HepG2 (cell line): ENCODE measurements at regions not wholly inside any gene's neighbourhood (a gene's known extent, or its start where the extent isn't known, plus 50 kb on each side); places are given as distances from the start of the nearest gene placed in this dataset.

Experiments used
- ATAC-seq: fragments of 200-7000 bp; cut with Tn5 transposase; 3 replicates; pipeline ENCODE4 v1.9.1; 2020; ENCODE audit warnings: mild to moderate bottlenecking, moderate library complexity
- BruUV-seq: library from RNA; stranded (reverse); fragments of 400-500 nt; replicated peaks from 2 replicates; lab custom pipeline; 2021; lab: Mats Ljungman, UMichigan
- CTCF ChIA-PET: fragments of 300-600 bp; formaldehyde crosslinking; extraction: SDS; loops from one replicate; lab custom pipeline; 2021; ENCODE audit warnings: low total read pairs, inconsistent platforms, low intra/inter-chr PET ratio; lab: Yijun Ruan, JAX
- POLR2A ChIA-PET: fragments of 350-600 bp; sonication (Branson Sonifier 250); formaldehyde crosslinking; loops from one replicate; lab custom pipeline; 2020; ENCODE audit warnings: antibody characterized with exemption, inconsistent platforms; lab: Yijun Ruan, JAX
- DNase-seq: peaks from one replicate; pipeline ENCODE4 v3.0.0-alpha.2; 2015; ENCODE audit warnings: low spot score
- FAIRE-seq: peaks from 3 replicates; lab custom pipeline; 2011; peaks lifted over from hg19 to GRCh38; lab: Jason Lieb, UNC
- H2AFZ ChIP-seq: one replicate; pipeline ENCODE4 v1.6.1; 2011; ENCODE audit warnings: low read length, inconsistent platforms
- H3K27ac ChIP-seq: fragments of 300-600 bp; 3 replicates; pipeline ENCODE4 v1.8.0; 2011; ENCODE audit warnings: mixed run types, mild to moderate bottlenecking, mixed read lengths, low read length, inconsistent platforms; ENCODE audit not compliant: insufficient read depth; ENCODE audit errors: extremely low read length
- H3K27me3 ChIP-seq, 2 experiments: fragments of 200-600 bp in 1 of 2; 2 replicates in 1 of 2; 3 replicates in 1 of 2; pipeline versions ENCODE4 v1.6.0 to v1.8.0; 2011; ENCODE audit warnings: low read length in 2 of 2, mild to moderate bottlenecking in 2 of 2, moderate library complexity in 2 of 2, inconsistent platforms in 1 of 2; ENCODE audit not compliant: insufficient read depth in 2 of 2, control insufficient read depth in 1 of 2
- H3K36me3 ChIP-seq, 2 experiments: fragments of 200-600 bp in 1 of 2; replicated peaks in 1 of 2; 2 replicates in 1 of 2; 3 replicates in 1 of 2; pipeline versions ENCODE4 v1.5.1 to v1.8.0; 2011; ENCODE audit warnings: low read length in 2 of 2, inconsistent platforms in 1 of 2; ENCODE audit not compliant: insufficient read depth in 2 of 2, control insufficient read depth in 1 of 2
- H3K4me1 ChIP-seq: 2 replicates; pipeline ENCODE4 v1.5.1; 2012; ENCODE audit warnings: low read length, inconsistent platforms; ENCODE audit not compliant: insufficient read depth
- H3K4me2 ChIP-seq: 2 replicates; pipeline ENCODE4 v1.6.0; 2011; ENCODE audit warnings: low read depth, low read length, inconsistent platforms
- H3K4me3 ChIP-seq, 3 experiments: fragments of 200-600 bp in 1 of 3; sonication (generic), shearing (Covaris generic) in 1 of 3; replicated peaks in 1 of 3; 2 replicates each; pipeline ENCODE4 v1.5.1; 2011 to 2016; ENCODE audit warnings: low read length in 3 of 3, inconsistent platforms in 2 of 3, low read depth in 2 of 3, mild to moderate bottlenecking in 2 of 3, control low read depth in 1 of 3, mixed read lengths in 1 of 3; ENCODE audit not compliant: insufficient read depth in 1 of 3
- H3K79me2 ChIP-seq: one replicate; pipeline ENCODE4 v1.6.1; 2011; ENCODE audit warnings: low read length, inconsistent platforms; ENCODE audit not compliant: insufficient read depth
- H3K9ac ChIP-seq: 2 replicates; pipeline ENCODE4 v1.6.0; 2011; ENCODE audit warnings: mild to moderate bottlenecking, low read depth, low read length, inconsistent platforms; ENCODE audit not compliant: insufficient read depth
- H3K9me3 ChIP-seq: 2 replicates; pipeline ENCODE4 v1.5.1; 2012; ENCODE audit warnings: mild to moderate bottlenecking, low read length
- H4K20me1 ChIP-seq: 2 replicates; pipeline ENCODE4 v1.6.0; 2011; ENCODE audit warnings: inconsistent platforms, mild to moderate bottlenecking, low read length, moderate library complexity; ENCODE audit not compliant: insufficient read depth
- ARNTL ChIP-seq: sonication (generic); formaldehyde crosslinking; IDR thresholded peaks from 2 replicates; pipeline ENCODE4 v1.4.0; 2020; ENCODE audit warnings: mild to moderate bottlenecking, missing genetic modification reagents
- GZF1 ChIP-seq: sonication (generic); formaldehyde crosslinking; IDR thresholded peaks from 2 replicates; pipeline ENCODE4 v1.5.1; 2020; ENCODE audit warnings: mild to moderate bottlenecking, missing genetic modification reagents
- HOMEZ ChIP-seq: IDR thresholded peaks from 2 replicates; pipeline ENCODE4 v1.6.1; 2016; ENCODE audit warnings: low read depth
- IRF2 ChIP-seq: IDR thresholded peaks from 2 replicates; pipeline ENCODE4 v1.6.1; 2018; ENCODE audit warnings: missing genetic modification reagents, missing compliant biosample characterization
- MZF1 ChIP-seq: sonication (generic); formaldehyde crosslinking; IDR thresholded peaks from 2 replicates; pipeline ENCODE4 v1.8.1; 2023; ENCODE audit warnings: mild to moderate bottlenecking, missing genetic modification reagents, borderline replicate concordance
- PPARG ChIP-seq: conservative IDR thresholded peaks from 2 replicates; pipeline ENCODE4 v1.6.1; 2016; ENCODE audit warnings: missing biosample characterization, missing genetic modification reagents
- SRSF4 ChIP-seq: fragments of 200-400 bp; formaldehyde crosslinking; IDR thresholded peaks from one replicate; pipeline ENCODE4 v1.6.1; 2018; ENCODE audit warnings: mild to moderate bottlenecking, low read depth, low read length, moderate library complexity; ENCODE audit not compliant: poor library complexity, severe bottlenecking
- ZIK1 ChIP-seq: sonication (generic); formaldehyde crosslinking; IDR thresholded peaks from 2 replicates; pipeline ENCODE4 v1.5.0; 2020; ENCODE audit warnings: mild to moderate bottlenecking, low read depth, missing genetic modification reagents, borderline replicate concordance
- ZMAT3 ChIP-seq: sonication (generic); formaldehyde crosslinking; conservative IDR thresholded peaks from 2 replicates; pipeline ENCODE4 v1.7.0; 2021; ENCODE audit warnings: missing genetic modification reagents
- ZNF10 ChIP-seq: sonication (generic); formaldehyde crosslinking; IDR thresholded peaks from 2 replicates; pipeline ENCODE4 v1.4.0; 2020; ENCODE audit warnings: mild to moderate bottlenecking, low read depth, missing genetic modification reagents, borderline replicate concordance
- ZNF724P ChIP-seq: sonication (generic); formaldehyde crosslinking; IDR thresholded peaks from 2 replicates; pipeline ENCODE4 v1.8.0; 2022; ENCODE audit warnings: missing genetic modification reagents, borderline replicate concordance
- ZNF746 ChIP-seq: sonication (generic); formaldehyde crosslinking; IDR thresholded peaks from 2 replicates; pipeline ENCODE4 v1.8.0; 2022; ENCODE audit warnings: mild to moderate bottlenecking, missing genetic modification reagents
- ZNF768 ChIP-seq: sonication (generic); formaldehyde crosslinking; IDR thresholded peaks from 2 replicates; pipeline ENCODE4 v1.4.0; 2020; ENCODE audit warnings: missing genetic modification reagents
- WGBS: methylation state at CpG from one replicate; pipeline ENCODE4 v1.1.6; 2017; ENCODE audit warnings: low lambda C conversion rate; 5-methylcytosine and 5-hydroxymethylcytosine counted together
- in situ Hi-C: cut with HindIII; loops from 2 replicates; pipeline ENCODE4 v1.10.0; 2017; ENCODE audit warnings: low pct_unique_long_range_greater_than_20kb; ENCODE audit not compliant: extremely low pct_ligation_motif_present
- intact Hi-C: fragments of 100-400 bp; cut with micrococcal nuclease; formaldehyde crosslinking; loops from one replicate; pipeline ENCODE4 v1.10.0; 2022; ENCODE audit not compliant: unreplicated experiment
- TF ChIP-seq, protein P1 (sequence below): sonication (generic); formaldehyde crosslinking; IDR thresholded peaks from 2 replicates; pipeline ENCODE4 v1.5.0; 2020; ENCODE audit warnings: missing genetic modification reagents

DNA sequence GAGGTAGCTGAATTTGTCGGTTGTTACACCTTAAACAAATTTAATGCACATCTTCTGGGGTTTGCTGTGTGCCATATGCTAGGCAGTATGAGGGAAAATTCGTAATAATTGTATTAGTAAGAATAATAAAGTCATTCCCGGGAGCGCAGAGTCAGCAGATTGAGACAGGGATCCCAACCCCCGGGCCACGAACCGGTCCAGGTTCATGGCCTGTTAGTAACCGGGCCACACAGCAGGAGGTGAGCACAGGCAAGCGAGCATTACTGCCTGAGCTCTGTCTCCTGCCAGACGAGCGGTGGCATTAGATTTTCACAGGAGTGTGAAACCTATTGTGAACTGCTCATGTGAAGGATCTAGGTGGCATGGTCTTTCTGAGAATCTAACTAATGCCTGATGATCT, 114.9 kb downstream of the PCDH7 start:
- no peaks in the 10 kb centered on the region for H3K9me3 ChIP-seq
- FAIRE-seq (no peak), ATAC-seq (no peak), DNase-seq (no peak)
- H3K79me2 ChIP-seq: no peaks in the 10 kb centered on the region
- BruUV-seq: no TSS peak
- H3K27ac ChIP-seq: no peak overlapping the region
- no peak overlapping the region for H3K4me3 ChIP-seq
- ChIA-PET CTCF (no interaction called here), POLR2A (no interaction called here)
- intact Hi-C loops: no loop called here
- WGBS: 6% methylated on average over 3 of the region's 11 CpGs
- no peak for TF ChIP-seq SRSF4
- no peak for TF ChIP-seq IRF2 (CRISPR knock-in tag)
- TF ChIP-seq MZF1 (CRISPR knock-in tag): no peak
- TF ChIP-seq, protein P1, sequence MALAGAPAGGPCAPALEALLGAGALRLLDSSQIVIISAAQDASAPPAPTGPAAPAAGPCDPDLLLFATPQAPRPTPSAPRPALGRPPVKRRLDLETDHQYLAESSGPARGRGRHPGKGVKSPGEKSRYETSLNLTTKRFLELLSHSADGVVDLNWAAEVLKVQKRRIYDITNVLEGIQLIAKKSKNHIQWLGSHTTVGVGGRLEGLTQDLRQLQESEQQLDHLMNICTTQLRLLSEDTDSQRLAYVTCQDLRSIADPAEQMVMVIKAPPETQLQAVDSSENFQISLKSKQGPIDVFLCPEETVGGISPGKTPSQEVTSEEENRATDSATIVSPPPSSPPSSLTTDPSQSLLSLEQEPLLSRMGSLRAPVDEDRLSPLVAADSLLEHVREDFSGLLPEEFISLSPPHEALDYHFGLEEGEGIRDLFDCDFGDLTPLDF (CRISPR knock-in tag): no peak
- no peak for TF ChIP-seq ZNF724P
- no peak for TF ChIP-seq ZNF768 (CRISPR knock-in tag)
- no peak for TF ChIP-seq ZNF10
- no peak for TF ChIP-seq ZMAT3
- TF ChIP-seq PPARG (CRISPR knock-in tag): no peak
- no peak for TF ChIP-seq ZNF746
- TF ChIP-seq ARNTL (CRISPR knock-in tag): no peak
- TF ChIP-seq GZF1 (CRISPR knock-in tag): no peak
- TF ChIP-seq HOMEZ: no peak
- no peak for TF ChIP-seq ZIK1 (CRISPR knock-in tag)
- H3K9ac ChIP-seq: no peak overlapping the region
- no peak overlapping the region for H3K4me2 ChIP-seq
- no peak overlapping the region for H2AFZ ChIP-seq
- H3K4me1 ChIP-seq: no peaks in the 10 kb centered on the region
- in situ Hi-C loops: no loop called here
- H3K27me3 ChIP-seq: no peaks in the 10 kb centered on the region
- H4K20me1 ChIP-seq: no peaks in the 10 kb centered on the region
- H3K36me3 ChIP-seq: no peaks in the 10 kb centered on the region
